ENCODE measurements at regions not wholly inside any gene's neighbourhood (a gene's known extent, or its start where the extent isn't known, plus 50 kb on each side); places are given as distances from the start of the nearest gene placed in this dataset.

- Mint-ChIP-seq H3K9me3 (peaks cover 8% of the 10 kb centered on the region; the same call in 1 of the 2 replicates), H3K4me1 (ENCODE audit: low read depth) (no peaks in the 10 kb centered on the region)
These were observed 111.1 kb upstream of the PPP3CA start for GRCh38 chr4:101458473-101458872.

DNA sequence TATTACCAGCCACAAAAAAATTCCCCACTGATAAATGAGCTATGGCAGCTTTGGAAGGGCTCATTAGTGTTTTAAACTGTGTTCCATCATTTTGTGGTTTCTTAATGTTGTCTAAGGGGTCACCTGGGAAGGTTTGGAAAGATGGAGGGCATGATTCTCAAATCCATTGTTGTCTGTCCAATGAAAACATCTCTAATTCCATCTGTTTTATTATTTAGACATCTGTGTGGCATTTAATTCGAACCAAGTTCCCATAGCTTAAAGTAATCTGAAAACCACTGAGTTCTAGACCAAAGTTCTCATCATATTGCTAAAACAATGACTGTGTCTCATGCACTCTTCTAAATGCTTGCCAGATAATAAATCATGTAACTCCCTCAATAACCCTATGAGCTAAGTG, 103.8 kb upstream of the PPP3CA start:
- Mint-ChIP-seq H3K36me3 (ENCODE audit: low read depth) (no peaks in the 10 kb centered on the region), H3K4me1 (ENCODE audit: low read depth) (no peaks in the 10 kb centered on the region), H3K4me3 (no peak overlapping the region), H3K27me3 (ENCODE audit: insufficient read depth) (peaks cover 2% of the 10 kb centered on the region), H3K27ac (no peak overlapping the region), H3K9me3 (no peaks in the 10 kb centered on the region)
- TF ChIP-seq, protein P1, sequence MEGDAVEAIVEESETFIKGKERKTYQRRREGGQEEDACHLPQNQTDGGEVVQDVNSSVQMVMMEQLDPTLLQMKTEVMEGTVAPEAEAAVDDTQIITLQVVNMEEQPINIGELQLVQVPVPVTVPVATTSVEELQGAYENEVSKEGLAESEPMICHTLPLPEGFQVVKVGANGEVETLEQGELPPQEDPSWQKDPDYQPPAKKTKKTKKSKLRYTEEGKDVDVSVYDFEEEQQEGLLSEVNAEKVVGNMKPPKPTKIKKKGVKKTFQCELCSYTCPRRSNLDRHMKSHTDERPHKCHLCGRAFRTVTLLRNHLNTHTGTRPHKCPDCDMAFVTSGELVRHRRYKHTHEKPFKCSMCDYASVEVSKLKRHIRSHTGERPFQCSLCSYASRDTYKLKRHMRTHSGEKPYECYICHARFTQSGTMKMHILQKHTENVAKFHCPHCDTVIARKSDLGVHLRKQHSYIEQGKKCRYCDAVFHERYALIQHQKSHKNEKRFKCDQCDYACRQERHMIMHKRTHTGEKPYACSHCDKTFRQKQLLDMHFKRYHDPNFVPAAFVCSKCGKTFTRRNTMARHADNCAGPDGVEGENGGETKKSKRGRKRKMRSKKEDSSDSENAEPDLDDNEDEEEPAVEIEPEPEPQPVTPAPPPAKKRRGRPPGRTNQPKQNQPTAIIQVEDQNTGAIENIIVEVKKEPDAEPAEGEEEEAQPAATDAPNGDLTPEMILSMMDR (IDR thresholded peaks at IDR 0.05): no peak
- DNase-seq: no peak

More at GRCh38 chr4:101458473-101458872, 111.1 kb upstream of the PPP3CA start:
- H3K27ac Mint-ChIP-seq: no peak overlapping the region
- peaks cover 4% of the 10 kb centered on the region for H3K27me3 Mint-ChIP-seq (ENCODE audit: insufficient read depth)
- no peak for DNase-seq
- H3K4me3 Mint-ChIP-seq: no peak overlapping the region
- TF ChIP-seq, protein P1 (IDR thresholded peaks at IDR 0.05): no peak
- no peaks in the 10 kb centered on the region for H3K36me3 Mint-ChIP-seq (ENCODE audit: low read depth)

DNA sequence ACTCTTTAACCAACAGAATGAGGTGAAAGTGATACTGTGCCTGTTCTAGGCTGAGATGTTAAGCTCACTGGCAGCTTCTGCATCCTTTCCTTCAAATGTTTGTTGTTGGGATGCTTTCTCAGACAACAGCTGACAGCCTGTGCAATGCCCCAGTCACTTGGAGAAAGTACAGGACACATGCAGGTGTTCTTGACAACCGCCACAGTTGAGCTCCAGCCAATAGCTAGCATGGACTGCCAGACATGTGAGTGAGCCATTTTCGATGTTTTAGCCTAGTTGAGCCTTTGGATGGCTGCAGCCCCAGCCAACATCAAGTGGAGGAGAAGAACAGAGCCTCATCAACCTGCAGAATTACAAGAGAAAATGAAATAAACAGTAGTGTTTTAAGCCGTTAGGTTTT, 94.1 kb upstream of the PPP3CA start:
- no peaks in the 10 kb centered on the region for H3K36me3 Mint-ChIP-seq (ENCODE audit: low read depth)
- H3K27me3 Mint-ChIP-seq (ENCODE audit: insufficient read depth): no peaks in the 10 kb centered on the region; the same call in 1 of the 2 replicates
- TF ChIP-seq, protein P1 (IDR thresholded peaks at IDR 0.05): no peak
- no peak overlapping the region for H3K27ac Mint-ChIP-seq
- no peaks in the 10 kb centered on the region for H3K9me3 Mint-ChIP-seq
- H3K4me3 Mint-ChIP-seq: no peak overlapping the region
- H3K4me1 Mint-ChIP-seq (ENCODE audit: low read depth): peaks cover 6% of the 10 kb centered on the region; the same call in 1 of the 2 replicates
- DNase-seq: no peak

DNA sequence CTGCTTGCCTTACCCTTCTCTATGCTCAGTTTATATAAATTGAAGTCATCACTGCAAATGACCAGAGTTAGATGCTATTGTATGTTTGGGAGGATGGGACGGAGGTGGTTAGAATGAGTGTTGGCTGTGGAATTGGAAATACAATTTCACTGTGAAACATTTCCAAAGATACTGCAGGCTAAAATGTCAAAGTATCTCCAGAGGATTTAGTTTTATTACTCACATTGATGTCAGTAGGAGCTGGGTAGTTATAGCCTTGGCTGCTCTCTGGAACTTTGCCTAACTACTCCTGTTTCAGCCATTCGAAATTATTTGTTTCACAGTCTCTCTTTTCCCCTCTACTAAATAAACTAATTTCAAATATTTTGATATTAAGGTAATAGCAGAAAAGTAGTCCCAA, 92.6 kb upstream of the PPP3CA start:
- H3K36me3 Mint-ChIP-seq (ENCODE audit: low read depth): no peaks in the 10 kb centered on the region
- no peak for DNase-seq
- peaks cover 6% of the 10 kb centered on the region; the same call in 1 of the 2 replicates for H3K4me1 Mint-ChIP-seq (ENCODE audit: low read depth)
- TF ChIP-seq, protein P1 (IDR thresholded peaks at IDR 0.05): no peak
- no peaks in the 10 kb centered on the region; the same call in 1 of the 2 replicates for H3K27me3 Mint-ChIP-seq (ENCODE audit: insufficient read depth)
- no peak overlapping the region for H3K4me3 Mint-ChIP-seq
- no peak overlapping the region for H3K27ac Mint-ChIP-seq
- no peaks in the 10 kb centered on the region for H3K9me3 Mint-ChIP-seq

DNA sequence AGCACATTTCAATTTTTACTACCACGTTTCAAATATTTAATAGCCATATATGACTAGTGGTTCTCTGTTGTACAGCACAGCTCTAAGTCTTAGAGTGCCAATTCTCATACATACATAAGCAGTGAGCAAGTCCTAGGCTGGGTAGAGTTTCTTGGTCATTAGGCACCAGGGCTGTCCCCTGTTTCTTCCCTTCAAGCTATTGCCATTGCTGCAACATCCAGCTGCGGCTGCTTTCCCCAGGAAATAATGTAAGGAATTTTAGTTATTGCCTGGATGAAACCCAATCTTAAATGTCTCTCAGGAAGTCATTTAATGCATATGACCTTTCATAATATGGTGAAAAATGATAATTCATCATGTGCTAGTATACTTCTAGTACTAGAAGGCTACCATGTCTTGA, 74.1 kb upstream of the PPP3CA start:
- Mint-ChIP-seq H3K27me3 (ENCODE audit: insufficient read depth) (no peaks in the 10 kb centered on the region), H3K4me3 (no peak overlapping the region), H3K9me3 (no peaks in the 10 kb centered on the region), H3K36me3 (ENCODE audit: low read depth) (no peaks in the 10 kb centered on the region), H3K27ac (no peak overlapping the region), H3K4me1 (ENCODE audit: low read depth) (no peaks in the 10 kb centered on the region)
- TF ChIP-seq, protein P1 (IDR thresholded peaks at IDR 0.05): no peak
- no peak for DNase-seq

DNA sequence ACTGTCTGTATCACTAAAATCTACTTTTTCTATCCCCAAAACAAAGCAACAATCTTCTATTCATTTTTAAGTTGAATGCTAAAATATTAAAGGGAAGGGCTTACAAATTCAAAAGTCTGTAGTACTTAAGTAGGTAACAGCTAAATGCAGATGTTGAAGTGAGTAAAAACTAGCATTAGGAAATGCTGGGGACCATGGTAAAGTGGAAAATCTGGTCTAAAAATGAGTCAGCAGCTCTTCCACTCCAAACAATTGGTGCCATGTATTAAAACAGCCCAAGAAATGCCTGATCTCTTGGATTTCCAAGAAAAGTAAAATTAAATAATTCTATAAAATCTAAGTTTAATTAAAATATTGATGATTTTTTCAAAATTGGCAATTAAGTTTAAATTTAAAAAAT, 73.3 kb upstream of the PPP3CA start:
- H3K27me3 Mint-ChIP-seq (ENCODE audit: insufficient read depth): no peaks in the 10 kb centered on the region
- no peak for DNase-seq
- no peaks in the 10 kb centered on the region for H3K36me3 Mint-ChIP-seq (ENCODE audit: low read depth)
- no peak overlapping the region for H3K4me3 Mint-ChIP-seq
- TF ChIP-seq, protein P1 (IDR thresholded peaks at IDR 0.05): no peak
- no peaks in the 10 kb centered on the region for H3K4me1 Mint-ChIP-seq (ENCODE audit: low read depth)
- H3K9me3 Mint-ChIP-seq: no peaks in the 10 kb centered on the region
- no peak overlapping the region for H3K27ac Mint-ChIP-seq

Measured in HFFc6 (cell line).